ENCODE measurements at regions not wholly inside any gene's neighbourhood (a gene's known extent, or its start where the extent isn't known, plus 50 kb on each side); places are given as distances from the start of the nearest gene placed in this dataset.

GRCh38 chr10:30793093-30793492 lies 163.5 kb upstream of the LYZL2 start:
- no peak for DNase-seq

- no peak for DNase-seq
These were observed 162.5 kb upstream of the LYZL2 start for GRCh38 chr10:30792025-30792424.

GRCh38 chr10:30791197-30791611 lies 161.7 kb upstream of the LYZL2 start:
- DNase-seq = no peak

GRCh38 chr10:30789806-30790205 lies 160.3 kb upstream of the LYZL2 start:
- no peak for DNase-seq

GRCh38 chr10:30788307-30788706 lies 158.8 kb upstream of the LYZL2 start:
- no peak for DNase-seq

GRCh38 chr10:30786906-30787305 lies 157.4 kb upstream of the LYZL2 start:
- no peak for DNase-seq

- DNase-seq = no peak
These were observed 156.6 kb upstream of the LYZL2 start for GRCh38 chr10:30786131-30786530.

- peak; percentile 7 for DNase-seq
These were observed 155.5 kb upstream of the LYZL2 start for GRCh38 chr10:30784897-30785605.

GRCh38 chr10:30784524-30784896 lies 155.0 kb upstream of the LYZL2 start:
- DNase-seq = peak; percentile 11

- DNase-seq = peak; percentile 5
These were observed 154.5 kb upstream of the LYZL2 start for GRCh38 chr10:30783939-30784501.

GRCh38 chr10:30782537-30783461 lies 153.2 kb upstream of the LYZL2 start:
- no peak for DNase-seq

- no peak for DNase-seq
These were observed 152.6 kb upstream of the LYZL2 start for GRCh38 chr10:30782157-30782536.

- no peak for DNase-seq
These were observed 152.1 kb upstream of the LYZL2 start for GRCh38 chr10:30781670-30782121.

GRCh38 chr10:30778769-30779168 lies 149.2 kb upstream of the LYZL2 start:
- DNase-seq = no peak

- DNase-seq = no peak
These were observed 146.4 kb upstream of the LYZL2 start for GRCh38 chr10:30775779-30776591.

GRCh38 chr10:30774261-30774660 lies 144.7 kb upstream of the LYZL2 start:
- no peak for DNase-seq

GRCh38 chr10:30773501-30773900 lies 143.9 kb upstream of the LYZL2 start:
- DNase-seq = no peak

GRCh38 chr10:30770816-30771215 lies 141.3 kb upstream of the LYZL2 start:
- no peak for DNase-seq

- DNase-seq = no peak
These were observed 140.7 kb upstream of the LYZL2 start for GRCh38 chr10:30770229-30770628.

GRCh38 chr10:30769361-30769760 lies 139.8 kb upstream of the LYZL2 start:
- no peak for DNase-seq

GRCh38 chr10:30765616-30766015 lies 136.1 kb upstream of the LYZL2 start:
- no peak for DNase-seq

GRCh38 chr10:30765022-30765615 lies 135.6 kb upstream of the LYZL2 start:
- DNase-seq = no peak

- no peak for DNase-seq
These were observed 134.4 kb upstream of the LYZL2 start for GRCh38 chr10:30763918-30764317.

All from NCI-H2081 treated with DMSO at 0.1 percent for 48 hours (cell line).